ENCODE measurements at regions not wholly inside any gene's neighbourhood (a gene's known extent, or its start where the extent isn't known, plus 50 kb on each side); places are given as distances from the start of the nearest gene placed in this dataset.

DNA sequence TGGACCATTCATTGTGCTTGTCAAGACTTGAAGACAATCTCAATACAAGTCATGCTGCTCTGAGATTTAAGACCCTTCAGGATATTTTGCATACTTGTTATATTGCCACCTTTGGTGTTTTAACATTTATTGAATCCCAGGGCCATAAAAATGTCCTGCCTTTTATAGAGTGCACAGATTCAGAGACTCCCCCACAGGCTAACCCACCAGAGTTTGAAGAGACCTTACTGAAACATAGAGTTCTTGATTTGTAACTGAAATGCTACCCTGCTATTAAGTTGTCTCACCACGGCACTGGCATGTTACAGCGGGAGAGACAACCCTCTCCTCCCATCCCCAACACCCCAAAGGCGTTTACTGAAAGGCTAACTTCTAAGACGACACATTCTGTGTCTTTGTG is 313.9 kb upstream of the USP24 start:
- Histone ChIP-seq H3K27ac (replicated peaks; ENCODE audit: low read length) (no peak overlapping the region), H2BK12ac (ENCODE audit: low read length) (no peak overlapping the region), H2BK15ac (ENCODE audit: low read length) (no peak overlapping the region), H3K14ac (ENCODE audit: low read length) (no peak overlapping the region), H3K9me3 (replicated peaks in 1 of 2; ENCODE audit: control insufficient read depth in 2 of 2, insufficient read depth in 1 of 2, low read depth in 1 of 2, low read length in 2 of 2) (no peaks in the 10 kb centered on the region), H3K18ac (ENCODE audit: low read length) (no peak overlapping the region), H3K9ac (ENCODE audit: low read depth, low read length, poor library complexity) (no peak overlapping the region), H3K4me3 (ENCODE audit: low read length in 2 of 2) (no peak overlapping the region), H3K4me2 (ENCODE audit: insufficient read depth, low read length, poor library complexity, severe bottlenecking) (no peak overlapping the region), H3K79me1 (ENCODE audit: low read depth, low read length) (no peaks in the 10 kb centered on the region), H3K27me3 (ENCODE audit: control insufficient read depth in 3 of 3, insufficient read depth in 3 of 3, low read depth in 1 of 3, low read length in 3 of 3) (no peaks in the 10 kb centered on the region), H3K4me1 (ENCODE audit: control insufficient read depth in 2 of 2, insufficient read depth in 1 of 2, low read depth in 1 of 2, low read length in 2 of 2) (peaks cover 0 to 4% of the 10 kb centered on the region in 2 donors), H2AFZ (ENCODE audit: low read length) (no peak overlapping the region), H3K36me3 (replicated peaks in 1 of 2; ENCODE audit: control insufficient read depth in 2 of 2, insufficient read depth in 2 of 2, low read length in 2 of 2) (no peaks in the 10 kb centered on the region), H3K4ac (ENCODE audit: low read length) (no peak overlapping the region), H4K8ac (ENCODE audit: low read depth, low read length) (no peak overlapping the region), H3K23ac (ENCODE audit: low read depth, low read length, poor library complexity) (no peak overlapping the region), H2AK5ac (ENCODE audit: low read depth, low read length) (no peak overlapping the region), H4K91ac (ENCODE audit: low read depth, low read length, poor library complexity) (no peak overlapping the region), H2BK120ac (ENCODE audit: low read depth, low read length) (no peak overlapping the region), H2BK5ac (ENCODE audit: low read length) (no peak overlapping the region)
- no peak for DNase-seq (ENCODE audit: low spot score)
- WGBS, 2 donors (ENCODE audit: extremely low coverage in 2 of 2, insufficient read length in 2 of 2, insufficient replicate concordance in 1 of 2), result no CpG with 5 or more reads among the region's 4 CpGs

- Histone ChIP-seq H2AFZ (ENCODE audit: low read length) (no peak overlapping the region), H2AK5ac (ENCODE audit: low read depth, low read length) (no peak overlapping the region), H3K79me1 (ENCODE audit: low read depth, low read length) (no peaks in the 10 kb centered on the region), H3K23ac (ENCODE audit: low read depth, low read length, poor library complexity) (no peak overlapping the region), H2BK5ac (ENCODE audit: low read length) (no peak overlapping the region), H3K14ac (ENCODE audit: low read length) (no peak overlapping the region), H3K18ac (ENCODE audit: low read length) (peak overlapping the region; percentile 7), H2BK15ac (ENCODE audit: low read length) (no peak overlapping the region), H3K4me3 (ENCODE audit: low read length in 2 of 2) (peak overlapping the region in 1 of 2 donors; percentile 15), H2BK120ac (ENCODE audit: low read depth, low read length) (no peak overlapping the region), H2BK12ac (ENCODE audit: low read length) (no peak overlapping the region), H4K91ac (ENCODE audit: low read depth, low read length, poor library complexity) (no peak overlapping the region), H3K4me2 (ENCODE audit: insufficient read depth, low read length, poor library complexity, severe bottlenecking) (no peak overlapping the region), H3K9ac (ENCODE audit: low read depth, low read length, poor library complexity) (no peak overlapping the region), H3K27ac (replicated peaks; ENCODE audit: low read length) (no peak overlapping the region), H3K36me3 (replicated peaks in 1 of 2; ENCODE audit: control insufficient read depth in 2 of 2, insufficient read depth in 2 of 2, low read length in 2 of 2) (no peaks in the 10 kb centered on the region), H3K4ac (ENCODE audit: low read length) (no peak overlapping the region), H3K27me3 (ENCODE audit: control insufficient read depth in 3 of 3, insufficient read depth in 3 of 3, low read depth in 1 of 3, low read length in 3 of 3) (no peaks in the 10 kb centered on the region), H4K8ac (ENCODE audit: low read depth, low read length) (no peak overlapping the region), H3K4me1 (ENCODE audit: control insufficient read depth in 2 of 2, insufficient read depth in 1 of 2, low read depth in 1 of 2, low read length in 2 of 2) (peaks cover 0 to 4% of the 10 kb centered on the region in 2 donors), H3K9me3 (replicated peaks in 1 of 2; ENCODE audit: control insufficient read depth in 2 of 2, insufficient read depth in 1 of 2, low read depth in 1 of 2, low read length in 2 of 2) (no peaks in the 10 kb centered on the region)
- no peak for DNase-seq (ENCODE audit: low spot score)
- WGBS, 2 donors (ENCODE audit: extremely low coverage in 2 of 2, insufficient read length in 2 of 2, insufficient replicate concordance in 1 of 2), result no CpG with 5 or more reads among the region's 1 CpG
These were observed 312.7 kb upstream of the USP24 start for GRCh38 chr1:55527831-55528230.

- Histone ChIP-seq H4K8ac (ENCODE audit: low read depth, low read length) (no peak overlapping the region), H3K36me3 (replicated peaks in 1 of 2; ENCODE audit: control insufficient read depth in 2 of 2, insufficient read depth in 2 of 2, low read length in 2 of 2) (no peaks in the 10 kb centered on the region), H2BK15ac (ENCODE audit: low read length) (no peak overlapping the region), H2AK5ac (ENCODE audit: low read depth, low read length) (no peak overlapping the region), H4K91ac (ENCODE audit: low read depth, low read length, poor library complexity) (no peak overlapping the region), H3K27me3 (ENCODE audit: control insufficient read depth in 3 of 3, insufficient read depth in 3 of 3, low read depth in 1 of 3, low read length in 3 of 3) (no peaks in the 10 kb centered on the region), H2BK12ac (ENCODE audit: low read length) (no peak overlapping the region), H2BK5ac (ENCODE audit: low read length) (no peak overlapping the region), H3K27ac (replicated peaks; ENCODE audit: low read length) (no peak overlapping the region), H3K79me1 (ENCODE audit: low read depth, low read length) (no peaks in the 10 kb centered on the region), H2AFZ (ENCODE audit: low read length) (no peak overlapping the region), H3K14ac (ENCODE audit: low read length) (no peak overlapping the region), H3K4me2 (ENCODE audit: insufficient read depth, low read length, poor library complexity, severe bottlenecking) (no peak overlapping the region), H3K4ac (ENCODE audit: low read length) (no peak overlapping the region), H3K18ac (ENCODE audit: low read length) (no peak overlapping the region), H3K4me1 (ENCODE audit: control insufficient read depth in 2 of 2, insufficient read depth in 1 of 2, low read depth in 1 of 2, low read length in 2 of 2) (peaks cover 0 to 4% of the 10 kb centered on the region in 2 donors), H3K9me3 (replicated peaks in 1 of 2; ENCODE audit: control insufficient read depth in 2 of 2, insufficient read depth in 1 of 2, low read depth in 1 of 2, low read length in 2 of 2) (no peaks in the 10 kb centered on the region), H3K9ac (ENCODE audit: low read depth, low read length, poor library complexity) (no peak overlapping the region), H2BK120ac (ENCODE audit: low read depth, low read length) (no peak overlapping the region), H3K23ac (ENCODE audit: low read depth, low read length, poor library complexity) (no peak overlapping the region), H3K4me3 (ENCODE audit: low read length in 2 of 2) (no peak overlapping the region)
- DNase-seq (ENCODE audit: low spot score), result no peak
- no CpG with 5 or more reads among the region's 3 CpGs for WGBS, 2 donors (ENCODE audit: extremely low coverage in 2 of 2, insufficient read length in 2 of 2, insufficient replicate concordance in 1 of 2)
These were observed 311.6 kb upstream of the USP24 start for GRCh38 chr1:55526716-55527115.

- H3K14ac ChIP-seq (ENCODE audit: low read length), result no peak overlapping the region
- H3K27ac ChIP-seq (replicated peaks; ENCODE audit: low read length), result no peak overlapping the region
- H4K8ac ChIP-seq (ENCODE audit: low read depth, low read length), result no peak overlapping the region
- H3K4me3 ChIP-seq (ENCODE audit: low read length in 2 of 2), result no peak overlapping the region
- no peak overlapping the region for H3K4ac ChIP-seq (ENCODE audit: low read length)
- no CpG with 5 or more reads among the region's 4 CpGs for WGBS, 2 donors (ENCODE audit: extremely low coverage in 2 of 2, insufficient read length in 2 of 2, insufficient replicate concordance in 1 of 2)
- no peaks in the 10 kb centered on the region for H3K9me3 ChIP-seq (replicated peaks in 1 of 2; ENCODE audit: control insufficient read depth in 2 of 2, insufficient read depth in 1 of 2, low read depth in 1 of 2, low read length in 2 of 2)
- DNase-seq (ENCODE audit: low spot score), result no peak
- no peak overlapping the region for H3K23ac ChIP-seq (ENCODE audit: low read depth, low read length, poor library complexity)
- no peaks in the 10 kb centered on the region for H3K36me3 ChIP-seq (replicated peaks in 1 of 2; ENCODE audit: control insufficient read depth in 2 of 2, insufficient read depth in 2 of 2, low read length in 2 of 2)
- no peak overlapping the region for H2AFZ ChIP-seq (ENCODE audit: low read length)
- H2BK120ac ChIP-seq (ENCODE audit: low read depth, low read length), result no peak overlapping the region
- H3K27me3 ChIP-seq (ENCODE audit: control insufficient read depth in 3 of 3, insufficient read depth in 3 of 3, low read depth in 1 of 3, low read length in 3 of 3), result no peaks in the 10 kb centered on the region
- H2BK12ac ChIP-seq (ENCODE audit: low read length), result no peak overlapping the region
- no peak overlapping the region for H2BK15ac ChIP-seq (ENCODE audit: low read length)
- H3K79me1 ChIP-seq (ENCODE audit: low read depth, low read length), result no peaks in the 10 kb centered on the region
- H3K18ac ChIP-seq (ENCODE audit: low read length), result no peak overlapping the region
- no peak overlapping the region for H4K91ac ChIP-seq (ENCODE audit: low read depth, low read length, poor library complexity)
- H2AK5ac ChIP-seq (ENCODE audit: low read depth, low read length), result no peak overlapping the region
- H3K4me2 ChIP-seq (ENCODE audit: insufficient read depth, low read length, poor library complexity, severe bottlenecking), result no peak overlapping the region
- H3K4me1 ChIP-seq (ENCODE audit: control insufficient read depth in 2 of 2, insufficient read depth in 1 of 2, low read depth in 1 of 2, low read length in 2 of 2), result peaks cover 0 to 4% of the 10 kb centered on the region in 2 donors
- H2BK5ac ChIP-seq (ENCODE audit: low read length), result no peak overlapping the region
- no peak overlapping the region for H3K9ac ChIP-seq (ENCODE audit: low read depth, low read length, poor library complexity)
These were observed 308.8 kb upstream of the USP24 start for GRCh38 chr1:55524006-55524405.

All from neuronal stem cell (in vitro differentiated cells).